GM18511 (cell line): ENCODE measurements at regions not wholly inside any gene's neighbourhood (a gene's known extent, or its start where the extent isn't known, plus 50 kb on each side); places are given as distances from the start of the nearest gene placed in this dataset.

ENCODE experiments used
- ATAC-seq: cut with Tn5 transposase; IDR thresholded peaks from one replicate; pipeline ENCODE4 v1.9.1; 2021; ENCODE audit warnings: mild to moderate bottlenecking, moderate library complexity; ENCODE audit not compliant: unreplicated experiment

GRCh38 chr11:119522609-119523008 is 99.6 kb upstream of the THY1 start:
- ATAC-seq = no peak

- ATAC-seq = no peak
Measured at GRCh38 chr11:119521551-119521950, 98.6 kb upstream of the THY1 start.

- ATAC-seq = no peak
Measured at GRCh38 chr11:119520966-119521365, 98.0 kb upstream of the THY1 start.

DNA sequence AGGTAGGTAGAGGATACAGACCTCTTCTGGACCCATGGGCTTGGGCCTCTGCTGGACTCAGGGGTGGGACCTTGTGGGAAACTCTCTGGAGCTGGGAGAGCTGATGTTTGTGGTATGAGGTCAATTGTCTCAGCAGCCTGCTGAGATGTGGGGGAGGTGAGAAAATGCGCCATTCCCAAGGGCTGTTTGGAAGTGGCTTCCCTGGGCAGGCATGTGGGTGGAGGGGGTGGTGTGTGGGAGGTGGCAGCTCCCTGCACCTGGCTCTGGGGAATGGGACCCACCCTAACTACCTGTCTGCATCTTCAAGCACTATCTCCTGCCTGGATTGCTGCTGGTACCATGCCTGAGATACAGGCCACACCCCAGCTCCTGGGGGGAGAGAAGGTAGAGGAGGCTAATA is 97.4 kb upstream of the THY1 start:
- ATAC-seq = no peak

- ATAC-seq = no peak
Measured at GRCh38 chr11:119519796-119520195, 96.8 kb upstream of the THY1 start.

- ATAC-seq = no peak
Measured at GRCh38 chr11:119518746-119519730, 96.1 kb upstream of the THY1 start.

- no peak for ATAC-seq
Measured at GRCh38 chr11:119515771-119516400, 92.9 kb upstream of the THY1 start.

DNA sequence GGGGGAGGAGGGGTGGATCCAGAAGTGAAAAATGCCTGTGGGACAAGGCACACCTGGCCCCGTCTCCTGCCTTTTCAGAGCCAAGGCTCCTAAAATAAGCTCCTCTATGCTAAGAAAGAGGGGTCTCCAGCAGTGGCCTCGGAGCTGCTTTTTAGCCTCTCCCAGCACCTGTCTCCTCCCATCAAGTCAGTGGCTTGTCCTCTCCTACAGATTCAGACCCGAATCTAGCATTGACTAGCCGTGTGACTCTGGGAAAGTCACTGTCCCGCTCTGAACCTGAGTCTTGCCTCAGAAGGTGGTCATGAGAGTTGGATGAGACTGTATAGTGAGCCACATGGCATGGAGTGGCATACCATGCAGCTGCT is 90.8 kb upstream of the THY1 start:
- ATAC-seq = no peak

DNA sequence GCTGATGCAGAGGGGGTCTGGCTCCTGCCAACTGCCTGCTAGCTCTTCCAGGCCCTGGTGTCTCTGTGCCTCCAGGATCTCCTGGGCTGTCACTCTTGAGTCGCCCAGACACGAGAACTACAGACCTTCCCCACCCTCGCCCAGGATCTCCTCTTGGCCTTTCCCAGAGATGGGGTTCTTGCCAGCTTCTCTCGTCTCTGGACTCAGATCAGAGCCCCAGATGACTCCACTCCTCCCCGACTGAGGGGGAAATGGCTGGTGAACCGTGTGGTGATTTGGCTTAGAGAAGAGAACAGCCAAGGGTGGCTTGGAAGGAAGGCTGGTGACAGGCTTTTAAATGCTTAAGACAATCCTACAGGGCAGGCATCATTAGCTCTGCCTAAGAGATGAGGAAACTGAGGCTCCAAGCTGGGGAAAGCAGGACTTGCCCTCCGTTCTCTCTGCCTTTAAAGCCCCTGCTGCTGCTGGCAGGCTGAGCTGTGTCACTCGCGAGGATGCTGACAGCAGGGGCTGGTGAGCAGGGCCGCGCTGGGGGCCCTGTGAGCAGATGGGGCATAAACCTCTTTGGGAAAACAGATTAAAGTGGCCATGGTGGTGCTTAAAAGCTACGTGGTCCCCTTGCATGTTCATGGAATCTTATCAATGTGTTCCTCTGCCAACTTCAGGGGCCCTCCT is 90.3 kb upstream of the THY1 start:
- no peak for ATAC-seq

GRCh38 chr11:119512369-119512768 is 89.4 kb upstream of the THY1 start:
- peak; percentile 58 for ATAC-seq

DNA sequence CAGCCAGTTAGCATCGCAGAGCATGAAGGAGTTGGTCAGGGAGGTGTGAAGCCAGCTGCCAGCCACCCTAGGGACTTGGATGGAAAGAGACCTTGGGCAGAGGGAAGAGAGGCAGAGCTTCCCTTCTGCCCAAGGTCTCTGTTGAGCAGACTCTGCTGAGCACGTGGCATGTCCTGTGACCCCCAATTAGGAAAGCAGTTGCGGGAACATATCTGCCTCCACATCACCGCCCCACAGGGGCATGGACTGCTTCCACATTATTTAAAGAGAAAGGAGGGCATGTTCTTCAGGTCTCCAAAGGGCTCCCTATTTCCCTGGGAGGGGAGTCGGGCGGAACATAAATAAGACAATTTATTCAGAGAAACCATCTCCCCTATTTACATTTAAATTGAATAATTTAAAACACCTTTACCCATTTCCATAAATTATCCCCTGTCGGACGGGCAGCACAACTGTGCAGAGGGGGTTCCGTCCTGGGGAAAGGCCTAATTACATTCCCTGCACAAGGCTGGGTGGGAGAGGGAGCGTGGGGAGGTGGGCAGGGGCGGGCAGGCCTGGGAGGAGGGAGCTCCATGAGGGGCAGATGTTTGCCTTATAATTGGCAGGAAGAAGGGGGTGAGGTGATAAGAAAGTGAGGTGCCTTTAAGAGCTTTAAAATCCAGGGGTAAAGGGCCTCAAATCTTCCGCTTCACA is 88.8 kb upstream of the THY1 start:
- no peak for ATAC-seq

DNA sequence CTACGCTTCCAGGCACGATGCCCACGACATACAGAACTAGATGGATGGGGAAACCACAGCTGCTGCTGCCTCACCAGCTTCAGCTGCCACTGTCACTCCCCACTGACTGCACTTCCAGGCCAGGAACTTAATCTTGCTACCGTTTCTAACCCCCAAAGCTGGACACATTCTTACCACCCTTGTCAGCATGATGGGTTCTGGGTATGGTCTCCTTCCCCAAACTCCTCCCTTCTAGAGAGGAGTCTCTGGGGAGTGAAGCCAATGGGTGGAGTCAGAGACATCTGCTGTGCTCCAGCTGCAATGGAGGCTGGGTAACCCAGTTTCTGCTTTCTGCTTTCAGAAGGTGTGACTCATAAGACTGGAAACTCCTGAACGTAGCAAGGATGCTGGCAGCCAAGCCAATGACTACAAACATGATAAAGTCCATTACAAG is 87.0 kb upstream of the THY1 start:
- ATAC-seq = peak; percentile 82

- ATAC-seq = no peak
Measured at GRCh38 chr11:119509282-119509841, 86.4 kb upstream of the THY1 start.

DNA sequence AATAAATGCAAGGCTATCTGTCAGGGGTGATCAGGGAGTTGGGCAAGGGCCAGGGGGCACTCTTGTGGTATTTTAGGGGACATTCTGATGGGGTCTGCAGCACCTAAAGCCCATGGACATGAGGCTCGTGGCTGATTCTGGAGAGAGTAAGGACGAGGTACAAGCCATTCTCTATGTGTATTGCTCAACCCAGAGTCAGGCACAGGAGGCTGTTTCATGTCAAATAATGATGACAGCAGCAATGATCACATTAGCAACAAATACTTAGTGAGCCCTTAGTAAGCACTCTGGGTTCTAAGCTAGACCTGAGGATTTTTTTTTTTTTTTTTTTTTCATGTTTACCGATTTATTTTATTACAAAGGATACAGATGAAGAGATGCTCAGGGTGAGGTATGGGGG is 83.5 kb upstream of the THY1 start:
- no peak for ATAC-seq

- no peak for ATAC-seq
Measured at GRCh38 chr11:119505861-119506260, 82.9 kb upstream of the THY1 start.

DNA sequence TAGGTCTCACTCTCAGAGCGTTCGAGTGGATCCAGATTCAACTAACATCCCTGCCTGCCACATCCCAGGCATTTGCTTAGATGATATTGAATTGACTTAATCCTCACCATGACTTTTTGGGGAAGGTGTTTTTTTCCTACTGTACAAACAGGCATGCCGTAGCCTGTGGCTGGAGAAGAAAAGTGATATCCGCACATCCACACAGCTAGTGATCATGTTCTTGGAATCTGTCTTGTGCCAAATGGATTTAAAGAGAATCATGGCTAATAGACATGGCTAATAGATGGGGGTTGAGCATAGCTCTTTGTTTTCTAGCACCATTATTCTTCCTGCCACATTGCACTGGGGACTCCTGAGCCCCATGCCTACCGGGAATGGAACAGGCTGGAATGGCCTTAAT is 82.1 kb upstream of the THY1 start:
- no peak for ATAC-seq

DNA sequence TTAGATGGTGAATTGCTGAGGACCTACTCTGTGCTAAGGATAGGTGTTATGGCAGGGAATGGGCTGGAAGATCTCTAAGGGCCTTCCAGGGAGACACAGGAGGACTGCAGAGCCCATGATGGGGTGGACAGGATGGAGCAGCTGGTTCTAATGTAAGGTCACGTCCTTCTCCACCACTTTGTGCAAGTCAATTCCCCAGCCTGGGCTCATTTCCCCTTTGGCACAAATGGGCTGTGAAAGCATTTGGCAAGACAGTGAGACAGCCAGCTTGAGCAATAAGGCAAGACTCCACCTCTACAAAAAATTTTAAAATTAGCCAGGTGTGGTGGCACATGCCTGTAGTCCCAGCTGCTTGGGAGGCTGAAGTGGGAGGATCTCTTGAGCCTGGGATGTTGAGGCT is 81.4 kb upstream of the THY1 start:
- no peak for ATAC-seq

GRCh38 chr11:119501777-119502405 is 78.9 kb upstream of the THY1 start:
- ATAC-seq = no peak

- ATAC-seq = no peak
Measured at GRCh38 chr11:119497717-119498116, 74.7 kb upstream of the THY1 start.

DNA sequence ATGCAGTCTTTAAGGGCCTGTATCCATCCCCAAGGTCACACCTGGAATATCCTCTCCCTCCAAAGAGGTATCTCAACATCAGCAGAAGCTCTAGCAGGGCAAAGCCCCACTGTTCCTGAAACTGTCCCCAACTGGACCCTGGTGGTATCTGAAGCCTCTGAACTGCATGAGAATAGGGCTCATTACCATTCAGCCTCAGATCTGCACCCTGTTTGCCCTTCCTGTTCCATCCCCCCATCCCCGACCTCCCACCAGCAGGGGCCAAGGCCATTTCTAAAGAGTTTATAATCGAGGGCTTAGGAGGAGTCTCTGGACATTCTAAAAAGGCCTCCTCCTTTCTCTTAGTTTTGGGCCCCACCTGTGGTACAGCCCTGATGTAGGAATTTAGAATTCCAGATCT is 74.0 kb upstream of the THY1 start:
- ATAC-seq = no peak
